WTC11 (cell line): ENCODE measurements at regions not wholly inside any gene's neighbourhood (a gene's known extent, or its start where the extent isn't known, plus 50 kb on each side); places are given as distances from the start of the nearest gene placed in this dataset.
"Not testable (repeated sequence)": the region's sequence is repeated elsewhere in the genome, so short reads cannot be mapped to it uniquely, and the experiment has no call there.

Experiments
- ATAC-seq: fragments of 200-7000 bp; cut with Tn5 transposase; 2 replicates; pipeline ENCODE4 v1.10.0; 2021; ENCODE audit warnings: mild to moderate bottlenecking, moderate library complexity
- CTCF ChIA-PET: fragments of 300-600 bp; sonication (Branson Sonifier 250); formaldehyde crosslinking; loops from one replicate; lab custom pipeline; 2021; ENCODE audit warnings: antibody characterized with exemption; lab: Charles Lee
- POLR2A ChIA-PET: fragments of 350-600 bp; sonication (Branson Sonifier 250); formaldehyde crosslinking; loops from one replicate; lab custom pipeline; 2021; ENCODE audit warnings: antibody characterized with exemption; lab: Charles Lee
- DNase-seq: peaks from one replicate; pipeline ENCODE4 v3.0.0; 2021; ENCODE audit warnings: low spot score
- H3K27ac Mint-ChIP-seq: 2 replicates; pipeline ENCODE4 v1.8.0; 2021; ENCODE audit warnings: mixed read lengths
- H3K27me3 Mint-ChIP-seq: 2 replicates; pipeline ENCODE4 v1.8.0; 2021; ENCODE audit warnings: low read depth, mild to moderate bottlenecking, moderate library complexity, mixed read lengths
- H3K36me3 Mint-ChIP-seq: 2 replicates; pipeline ENCODE4 v1.8.0; 2021; ENCODE audit warnings: mixed read lengths
- H3K4me1 Mint-ChIP-seq: 2 replicates; pipeline ENCODE4 v1.8.0; 2022; ENCODE audit warnings: mixed read lengths
- H3K4me3 Mint-ChIP-seq: 2 replicates; pipeline ENCODE4 v1.8.0; 2021; ENCODE audit warnings: mild to moderate bottlenecking, moderate library complexity, mixed read lengths
- H3K9me3 Mint-ChIP-seq: 2 replicates; pipeline ENCODE4 v1.8.0; 2021; ENCODE audit warnings: mixed read lengths
- AR ChIP-seq: fragments of 250-450 bp; sonication (Bioruptor Pico); IDR thresholded peaks from 2 replicates; pipeline ENCODE4 v1.9.0; 2021; ENCODE audit warnings: mild to moderate bottlenecking
- CBFB ChIP-seq: sonication (generic); formaldehyde crosslinking; IDR thresholded peaks from 2 replicates; pipeline ENCODE4 v1.8.1; 2022; ENCODE audit warnings: mild to moderate bottlenecking, low read depth, missing genetic modification reagents
- CREB1 ChIP-seq: sonication (generic); formaldehyde crosslinking; IDR thresholded peaks from 2 replicates; pipeline ENCODE4 v1.8.0; 2023; ENCODE audit warnings: mild to moderate bottlenecking, missing genetic modification reagents
- CREM ChIP-seq: sonication (generic); formaldehyde crosslinking; IDR thresholded peaks from 2 replicates; pipeline ENCODE4 v1.8.1; 2022; ENCODE audit warnings: mild to moderate bottlenecking, missing genetic modification reagents, moderate library complexity
- E2F1 ChIP-seq: sonication (generic); formaldehyde crosslinking; IDR thresholded peaks from 2 replicates; pipeline ENCODE4 v1.8.0; 2022; ENCODE audit warnings: mild to moderate bottlenecking, missing genetic modification reagents
- ELF4 ChIP-seq: sonication (generic); formaldehyde crosslinking; IDR thresholded peaks from 2 replicates; pipeline ENCODE4 v1.8.1; 2022; ENCODE audit warnings: low read depth, mild to moderate bottlenecking, moderate library complexity, missing genetic modification reagents
- FOXK1 ChIP-seq: sonication (generic); formaldehyde crosslinking; IDR thresholded peaks from 2 replicates; pipeline ENCODE4 v1.8.0; 2022; ENCODE audit warnings: mild to moderate bottlenecking, moderate library complexity, missing genetic modification reagents
- FOXP4 ChIP-seq: sonication (generic); formaldehyde crosslinking; IDR thresholded peaks from 2 replicates; pipeline ENCODE4 v1.8.0; 2022; ENCODE audit warnings: mild to moderate bottlenecking, missing genetic modification reagents
- JAZF1 ChIP-seq: fragments of 250-450 bp; sonication (Bioruptor Pico); IDR thresholded peaks from 2 replicates; pipeline ENCODE4 v1.9.0; 2021; ENCODE audit warnings: moderate library complexity, mild to moderate bottlenecking, inconsistent platforms
- NFYB ChIP-seq: sonication (generic); formaldehyde crosslinking; conservative IDR thresholded peaks from 2 replicates; pipeline ENCODE4 v1.8.0; 2022; ENCODE audit warnings: low read depth, missing genetic modification reagents
- OVOL2 ChIP-seq: fragments of 250-450 bp; sonication (Bioruptor Pico); IDR thresholded peaks from 2 replicates; pipeline ENCODE4 v1.9.0; 2021; ENCODE audit warnings: mild to moderate bottlenecking, borderline replicate concordance
- RELA ChIP-seq: sonication (generic); formaldehyde crosslinking; IDR thresholded peaks from 2 replicates; pipeline ENCODE4 v1.8.1; 2022; ENCODE audit warnings: missing genetic modification reagents, mild to moderate bottlenecking, borderline replicate concordance
- RORB ChIP-seq: fragments of 250-450 bp; sonication (Bioruptor Pico); IDR thresholded peaks from 2 replicates; pipeline ENCODE4 v1.9.0; 2021; ENCODE audit warnings: mild to moderate bottlenecking
- SMAD4 ChIP-seq: sonication (generic); formaldehyde crosslinking; IDR thresholded peaks from 2 replicates; pipeline ENCODE4 v1.8.0; 2022; ENCODE audit warnings: mild to moderate bottlenecking, missing genetic modification reagents
- SP1 ChIP-seq: sonication (generic); formaldehyde crosslinking; conservative IDR thresholded peaks from 2 replicates; pipeline ENCODE4 v1.8.1; 2022; ENCODE audit warnings: missing genetic modification reagents
- TP53 ChIP-seq: sonication (generic); formaldehyde crosslinking; IDR thresholded peaks from 2 replicates; pipeline ENCODE4 v1.8.1; 2023; ENCODE audit warnings: mild to moderate bottlenecking, missing genetic modification reagents
- ZNF121 ChIP-seq: sonication (generic); formaldehyde crosslinking; IDR thresholded peaks from 2 replicates; pipeline ENCODE4 v1.8.0; 2023; ENCODE audit warnings: missing genetic modification reagents
- ZNF219 ChIP-seq: sonication (generic); formaldehyde crosslinking; IDR thresholded peaks from 2 replicates; pipeline ENCODE4 v1.8.0; 2023; ENCODE audit warnings: missing genetic modification reagents, mild to moderate bottlenecking, borderline replicate concordance
- ZNF281 ChIP-seq: sonication (generic); formaldehyde crosslinking; IDR thresholded peaks from 2 replicates; pipeline ENCODE4 v1.8.0; 2023; ENCODE audit warnings: mild to moderate bottlenecking, missing genetic modification reagents
- ZNF317 ChIP-seq: sonication (generic); formaldehyde crosslinking; IDR thresholded peaks from 2 replicates; pipeline ENCODE4 v1.8.1; 2023; ENCODE audit warnings: low read depth, mild to moderate bottlenecking, moderate library complexity, missing genetic modification reagents, borderline replicate concordance
- ZNF425 ChIP-seq: fragments of 250-450 bp; sonication (Bioruptor Pico); conservative IDR thresholded peaks from 2 replicates; pipeline ENCODE4 v1.9.0; 2021; ENCODE audit warnings: mild to moderate bottlenecking
- ZNF512 ChIP-seq: sonication (generic); formaldehyde crosslinking; IDR thresholded peaks from 2 replicates; pipeline ENCODE4 v1.8.1; 2022; ENCODE audit warnings: missing genetic modification reagents, borderline replicate concordance

- Mint-ChIP-seq H3K9me3 (peaks cover 10% of the 10 kb centered on the region), H3K36me3 (peaks cover 5% of the 10 kb centered on the region; the same call in 1 of the 2 replicates), H3K27ac (no peak overlapping the region), H3K4me1 (peaks cover 10% of the 10 kb centered on the region), H3K4me3 (no peak overlapping the region), H3K27me3 (no peaks in the 10 kb centered on the region)
- TF ChIP-seq FOXP4 (CRISPR knock-in tag) (no peak), ZNF512 (CRISPR knock-in tag) (no peak), NFYB (CRISPR knock-in tag) (no peak), TP53 (no peak), SP1 (CRISPR knock-in tag) (no peak), ELF4 (CRISPR knock-in tag) (no peak), CREB1 (no peak), OVOL2 (no peak), ZNF121 (CRISPR knock-in tag) (no peak), CBFB (CRISPR knock-in tag) (no peak), ZNF219 (no peak), FOXK1 (CRISPR knock-in tag) (no peak), JAZF1 (CRISPR knock-in tag) (no peak), E2F1 (no peak), AR (no peak)
- ATAC-seq (no peak), DNase-seq (no peak)
- POLR2A ChIA-PET: no interaction called here
- CTCF ChIA-PET: no interaction called here
Measured at GRCh38 chr4:177532358-177532757, 90.1 kb upstream of the AGA start.

GRCh38 chr4:177534841-177535240 is 92.6 kb upstream of the AGA start:
- POLR2A ChIA-PET, H3K27me3 Mint-ChIP-seq, H3K4me1 Mint-ChIP-seq, H3K36me3 Mint-ChIP-seq, H3K4me3 Mint-ChIP-seq, CTCF ChIA-PET, H3K27ac Mint-ChIP-seq, DNase-seq, ATAC-seq: not testable (repeated sequence)
- peaks cover 10% of the 10 kb centered on the region for H3K9me3 Mint-ChIP-seq

GRCh38 chr4:177546745-177547144 is 104.5 kb upstream of the AGA start:
- DNase-seq (no peak), ATAC-seq (no peak)
- peaks cover 5% of the 10 kb centered on the region; the same call in 1 of the 2 replicates for H3K36me3 Mint-ChIP-seq
- H3K9me3 Mint-ChIP-seq: peaks cover 5% of the 10 kb centered on the region
- H3K27me3 Mint-ChIP-seq: no peaks in the 10 kb centered on the region
- no peak overlapping the region for H3K27ac Mint-ChIP-seq
- ChIA-PET POLR2A (no interaction called here), CTCF (no interaction called here)
- H3K4me1 Mint-ChIP-seq: no peaks in the 10 kb centered on the region
- H3K4me3 Mint-ChIP-seq: no peak overlapping the region
- TF ChIP-seq RELA (CRISPR knock-in tag): no peak
- no peak for TF ChIP-seq SMAD4 (CRISPR knock-in tag)
- TF ChIP-seq CREM (CRISPR knock-in tag): no peak
- TF ChIP-seq RORB (CRISPR knock-in tag): no peak
- no peak for TF ChIP-seq ZNF425 (CRISPR knock-in tag)
- TF ChIP-seq ZNF317: no peak
- TF ChIP-seq ZNF281 (CRISPR knock-in tag): no peak
